Mammary epithelial cell (primary cell): ENCODE measurements at regions not wholly inside any gene's neighbourhood (a gene's known extent, or its start where the extent isn't known, plus 50 kb on each side); places are given as distances from the start of the nearest gene placed in this dataset.

Experiments used
- EZH2 ChIP-seq: IDR thresholded peaks from 2 replicates; pipeline ENCODE4 v1.6.1; 2012; ENCODE audit warnings: low read length, inconsistent platforms, borderline replicate concordance
- TF ChIP-seq, protein P1 (sequence below), 2 donors: IDR thresholded peaks in 1 of 2; conservative IDR thresholded peaks in 1 of 2; 2 replicates each; pipeline ENCODE4 v1.5.1; 2011 to 2012; ENCODE audit warnings: inconsistent platforms in 2 of 2, low read length in 2 of 2, mild to moderate bottlenecking in 2 of 2, control low read depth in 1 of 2, low read depth in 1 of 2; ENCODE audit not compliant: insufficient read depth in 1 of 2; ENCODE audit errors: extremely low read depth in 1 of 2

DNA sequence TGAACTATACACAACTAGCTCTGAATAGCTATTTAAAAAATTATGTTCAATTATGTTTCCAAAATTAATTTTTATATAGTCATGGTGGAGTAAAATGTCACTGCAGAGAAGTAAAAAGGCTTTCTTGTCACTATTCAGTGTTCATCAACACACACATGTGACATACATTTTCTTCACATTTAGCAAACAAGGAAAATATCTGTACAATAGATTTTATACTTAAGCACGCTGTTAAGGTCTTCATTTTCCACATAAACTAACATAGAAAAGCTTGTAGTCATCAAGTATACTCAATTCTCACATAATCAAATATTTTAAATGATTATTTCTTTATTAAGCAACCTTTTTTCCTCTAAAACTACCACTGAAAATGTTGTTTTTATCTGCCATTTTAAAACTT, 141.2 kb upstream of the DIO2 start:
- TF ChIP-seq, protein P1, sequence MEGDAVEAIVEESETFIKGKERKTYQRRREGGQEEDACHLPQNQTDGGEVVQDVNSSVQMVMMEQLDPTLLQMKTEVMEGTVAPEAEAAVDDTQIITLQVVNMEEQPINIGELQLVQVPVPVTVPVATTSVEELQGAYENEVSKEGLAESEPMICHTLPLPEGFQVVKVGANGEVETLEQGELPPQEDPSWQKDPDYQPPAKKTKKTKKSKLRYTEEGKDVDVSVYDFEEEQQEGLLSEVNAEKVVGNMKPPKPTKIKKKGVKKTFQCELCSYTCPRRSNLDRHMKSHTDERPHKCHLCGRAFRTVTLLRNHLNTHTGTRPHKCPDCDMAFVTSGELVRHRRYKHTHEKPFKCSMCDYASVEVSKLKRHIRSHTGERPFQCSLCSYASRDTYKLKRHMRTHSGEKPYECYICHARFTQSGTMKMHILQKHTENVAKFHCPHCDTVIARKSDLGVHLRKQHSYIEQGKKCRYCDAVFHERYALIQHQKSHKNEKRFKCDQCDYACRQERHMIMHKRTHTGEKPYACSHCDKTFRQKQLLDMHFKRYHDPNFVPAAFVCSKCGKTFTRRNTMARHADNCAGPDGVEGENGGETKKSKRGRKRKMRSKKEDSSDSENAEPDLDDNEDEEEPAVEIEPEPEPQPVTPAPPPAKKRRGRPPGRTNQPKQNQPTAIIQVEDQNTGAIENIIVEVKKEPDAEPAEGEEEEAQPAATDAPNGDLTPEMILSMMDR (conservative IDR thresholded peaks at IDR 0.05 in 1 of 2, IDR thresholded peaks at IDR 0.05 in 1 of 2; ENCODE audit: extremely low read depth in 1 of 2, insufficient read depth in 1 of 2, low read depth in 1 of 2, low read length in 2 of 2), result no peak
- no peak for TF ChIP-seq EZH2
